Left hindlimb (tissue), 1 donor: ENCODE measurements at regions not wholly inside any gene's neighbourhood (a gene's known extent, or its start where the extent isn't known, plus 50 kb on each side); places are given as distances from the start of the nearest gene placed in this dataset.

Experiments
- DNase-seq: peaks from one replicate; pipeline ENCODE4 v3.0.0-alpha.2; 2018

- no peak for DNase-seq
Observed at GRCh38 chr1:168386492-168386891, 105.8 kb downstream of the TBX19 start.

GRCh38 chr1:168381850-168382249 lies 101.2 kb downstream of the TBX19 start:
- no peak for DNase-seq

- DNase-seq, result no peak
Observed at GRCh38 chr1:168380945-168381344, 100.3 kb downstream of the TBX19 start.

GRCh38 chr1:168379104-168379860 lies 98.6 kb downstream of the TBX19 start:
- no peak for DNase-seq

- no peak for DNase-seq
Observed at GRCh38 chr1:168375566-168376300, 95.1 kb downstream of the TBX19 start.

GRCh38 chr1:168374566-168374965 lies 93.9 kb downstream of the TBX19 start:
- DNase-seq, result no peak

GRCh38 chr1:168373869-168374268 lies 93.2 kb downstream of the TBX19 start:
- DNase-seq, result no peak

GRCh38 chr1:168372861-168373371 lies 92.2 kb downstream of the TBX19 start:
- no peak for DNase-seq

- no peak for DNase-seq
Observed at GRCh38 chr1:168372307-168372706, 91.6 kb downstream of the TBX19 start.

- DNase-seq, result no peak
Observed at GRCh38 chr1:168371477-168371876, 90.8 kb downstream of the TBX19 start.

GRCh38 chr1:168370586-168370985 lies 89.9 kb downstream of the TBX19 start:
- no peak for DNase-seq

- DNase-seq, result no peak
Observed at GRCh38 chr1:168369655-168370054, 89.0 kb downstream of the TBX19 start.

GRCh38 chr1:168368131-168368530 lies 87.5 kb downstream of the TBX19 start:
- no peak for DNase-seq

- no peak for DNase-seq
Observed at GRCh38 chr1:168365719-168366479, 85.2 kb downstream of the TBX19 start.
